ENCODE measurements at regions not wholly inside any gene's neighbourhood (a gene's known extent, or its start where the extent isn't known, plus 50 kb on each side); places are given as distances from the start of the nearest gene placed in this dataset.
"Not testable (repeated sequence)": the region's sequence is repeated elsewhere in the genome, so short reads cannot be mapped to it uniquely, and the experiment has no call there.

- no peak for DNase-seq
Observed at GRCh38 chr5:28710360-28710759, 1672.0 kb upstream of the CDH9 start.

- DNase-seq: no peak
Observed at GRCh38 chr5:28708472-28708871, 1670.1 kb upstream of the CDH9 start.

- DNase-seq: no peak
Observed at GRCh38 chr5:28707706-28708105, 1669.3 kb upstream of the CDH9 start.

- no peak for DNase-seq
Observed at GRCh38 chr5:28703651-28704260, 1665.4 kb upstream of the CDH9 start.

- no peak for DNase-seq
Observed at GRCh38 chr5:28691526-28691925, 1653.1 kb upstream of the CDH9 start.

- DNase-seq: no peak
Observed at GRCh38 chr5:28685794-28686193, 1647.4 kb upstream of the CDH9 start.

GRCh38 chr5:28678899-28679298 is 1640.5 kb upstream of the CDH9 start:
- DNase-seq: no peak

- DNase-seq: no peak
Observed at GRCh38 chr5:28666110-28666509, 1627.7 kb upstream of the CDH9 start.

- DNase-seq: no peak
Observed at GRCh38 chr5:28648108-28648507, 1609.7 kb upstream of the CDH9 start.

GRCh38 chr5:28632607-28633006 is 1594.2 kb upstream of the CDH9 start:
- DNase-seq: no peak

- DNase-seq: no peak
Observed at GRCh38 chr5:28603869-28604268, 1565.5 kb upstream of the CDH9 start.

GRCh38 chr5:28602429-28602828 is 1564.0 kb upstream of the CDH9 start:
- no peak for DNase-seq

- DNase-seq: not testable (repeated sequence)
Observed at GRCh38 chr5:28596707-28597106, 1558.3 kb upstream of the CDH9 start.

- DNase-seq: no peak
Observed at GRCh38 chr5:28580616-28581015, 1542.2 kb upstream of the CDH9 start.

- DNase-seq: no peak
Observed at GRCh38 chr5:28576022-28576421, 1537.6 kb upstream of the CDH9 start.

- no peak for DNase-seq
Observed at GRCh38 chr5:28575368-28575767, 1537.0 kb upstream of the CDH9 start.

GRCh38 chr5:28574606-28575005 is 1536.2 kb upstream of the CDH9 start:
- no peak for DNase-seq

- DNase-seq: no peak
Observed at GRCh38 chr5:28567048-28567447, 1528.7 kb upstream of the CDH9 start.

GRCh38 chr5:28561522-28561921 is 1523.1 kb upstream of the CDH9 start:
- DNase-seq: no peak

GRCh38 chr5:28558196-28558595 is 1519.8 kb upstream of the CDH9 start:
- DNase-seq: no peak

GRCh38 chr5:28557114-28557513 is 1518.7 kb upstream of the CDH9 start:
- DNase-seq: no peak

- no peak for DNase-seq
Observed at GRCh38 chr5:28549588-28549987, 1511.2 kb upstream of the CDH9 start.

GRCh38 chr5:28548856-28549255 is 1510.5 kb upstream of the CDH9 start:
- DNase-seq: no peak

- no peak for DNase-seq
Observed at GRCh38 chr5:28544501-28544900, 1506.1 kb upstream of the CDH9 start.

- no peak for DNase-seq
Observed at GRCh38 chr5:28543473-28544098, 1505.2 kb upstream of the CDH9 start.
